ENCODE measurements at regions not wholly inside any gene's neighbourhood (a gene's known extent, or its start where the extent isn't known, plus 50 kb on each side); places are given as distances from the start of the nearest gene placed in this dataset.

- Mint-ChIP-seq H3K9me3 (no peaks in the 10 kb centered on the region), H3K4me1 (ENCODE audit: low read depth) (no peaks in the 10 kb centered on the region), H3K27ac (no peak overlapping the region), H3K27me3 (peaks cover 11% of the 10 kb centered on the region), H3K36me3 (ENCODE audit: low read depth) (no peaks in the 10 kb centered on the region), H3K4me3 (no peak overlapping the region)
- intact Hi-C loops (cut with micrococcal nuclease) = no loop called here
Observed at GRCh38 chr9:34830068-34830467, 120.1 kb upstream of the CCL21 start.

GRCh38 chr9:34826999-34827538, 117.1 kb upstream of the CCL21 start:
- H3K9me3 Mint-ChIP-seq = no peaks in the 10 kb centered on the region
- H3K4me3 Mint-ChIP-seq = no peak overlapping the region
- no peaks in the 10 kb centered on the region for H3K4me1 Mint-ChIP-seq (ENCODE audit: low read depth)
- H3K27me3 Mint-ChIP-seq = peaks cover 11% of the 10 kb centered on the region
- no peaks in the 10 kb centered on the region for H3K36me3 Mint-ChIP-seq (ENCODE audit: low read depth)
- no peak overlapping the region for H3K27ac Mint-ChIP-seq
- intact Hi-C loops (cut with micrococcal nuclease) = no loop called here

- Mint-ChIP-seq H3K36me3 (ENCODE audit: low read depth) (no peaks in the 10 kb centered on the region), H3K4me1 (ENCODE audit: low read depth) (no peaks in the 10 kb centered on the region), H3K9me3 (no peaks in the 10 kb centered on the region), H3K27ac (no peak overlapping the region), H3K27me3 (peaks cover 11% of the 10 kb centered on the region), H3K4me3 (no peak overlapping the region)
- intact Hi-C loops (cut with micrococcal nuclease) = no loop called here
Observed at GRCh38 chr9:34825775-34826174, 115.8 kb upstream of the CCL21 start.

GRCh38 chr9:34823778-34824177, 113.8 kb upstream of the CCL21 start:
- Mint-ChIP-seq H3K36me3 (ENCODE audit: low read depth) (no peaks in the 10 kb centered on the region), H3K9me3 (no peaks in the 10 kb centered on the region), H3K27me3 (peaks cover 9% of the 10 kb centered on the region), H3K27ac (no peak overlapping the region), H3K4me1 (ENCODE audit: low read depth) (no peaks in the 10 kb centered on the region), H3K4me3 (no peak overlapping the region)
- intact Hi-C loops (cut with micrococcal nuclease) = no loop called here

- Mint-ChIP-seq H3K27me3 (peaks cover 56% of the 10 kb centered on the region), H3K4me3 (no peak overlapping the region), H3K9me3 (no peaks in the 10 kb centered on the region), H3K36me3 (ENCODE audit: low read depth) (no peaks in the 10 kb centered on the region), H3K27ac (no peak overlapping the region), H3K4me1 (ENCODE audit: low read depth) (peaks cover 6% of the 10 kb centered on the region)
- intact Hi-C loops (cut with micrococcal nuclease) = no loop called here
Observed at GRCh38 chr9:34810187-34810524, 100.2 kb upstream of the CCL21 start.

- Mint-ChIP-seq H3K27ac (no peak overlapping the region), H3K4me3 (no peak overlapping the region), H3K9me3 (no peaks in the 10 kb centered on the region), H3K4me1 (ENCODE audit: low read depth) (peaks cover 6% of the 10 kb centered on the region), H3K27me3 (peaks cover 55% of the 10 kb centered on the region), H3K36me3 (ENCODE audit: low read depth) (no peaks in the 10 kb centered on the region)
- intact Hi-C loops (cut with micrococcal nuclease) = no loop called here
Observed at GRCh38 chr9:34809504-34810186, 99.7 kb upstream of the CCL21 start.

GRCh38 chr9:34802916-34803315, 93.0 kb upstream of the CCL21 start:
- Mint-ChIP-seq H3K4me1 (ENCODE audit: low read depth) (no peaks in the 10 kb centered on the region), H3K9me3 (peaks cover under 1% of the 10 kb centered on the region), H3K27me3 (peaks cover 17% of the 10 kb centered on the region), H3K27ac (no peak overlapping the region), H3K36me3 (ENCODE audit: low read depth) (no peaks in the 10 kb centered on the region), H3K4me3 (no peak overlapping the region)
- intact Hi-C loops (cut with micrococcal nuclease) = no loop called here

GRCh38 chr9:34797367-34797766, 87.4 kb upstream of the CCL21 start:
- Mint-ChIP-seq H3K27ac (no peak overlapping the region), H3K27me3 (peaks cover 34% of the 10 kb centered on the region)
- intact Hi-C loops (cut with micrococcal nuclease) = no loop called here

GRCh38 chr9:34796924-34797323, 87.0 kb upstream of the CCL21 start:
- H3K9me3 Mint-ChIP-seq = peaks cover 8% of the 10 kb centered on the region
- peaks cover 11% of the 10 kb centered on the region for H3K4me1 Mint-ChIP-seq (ENCODE audit: low read depth)
- no peaks in the 10 kb centered on the region for H3K36me3 Mint-ChIP-seq (ENCODE audit: low read depth)
- no peak overlapping the region for H3K27ac Mint-ChIP-seq
- peaks cover 33% of the 10 kb centered on the region for H3K27me3 Mint-ChIP-seq
- intact Hi-C loops (cut with micrococcal nuclease) = no loop called here
- no peak overlapping the region for H3K4me3 Mint-ChIP-seq

More at GRCh38 chr9:34797367-34797766, 87.4 kb upstream of the CCL21 start:
- H3K36me3 Mint-ChIP-seq (ENCODE audit: low read depth) = no peaks in the 10 kb centered on the region
- H3K9me3 Mint-ChIP-seq = peaks cover 8% of the 10 kb centered on the region
- no peak overlapping the region for H3K4me3 Mint-ChIP-seq
- H3K4me1 Mint-ChIP-seq (ENCODE audit: low read depth) = peaks cover 11% of the 10 kb centered on the region

GRCh38 chr9:34793428-34793827, 83.5 kb upstream of the CCL21 start:
- Mint-ChIP-seq H3K36me3 (ENCODE audit: low read depth) (no peaks in the 10 kb centered on the region), H3K27me3 (peaks cover 39% of the 10 kb centered on the region), H3K27ac (no peak overlapping the region), H3K9me3 (peaks cover 8% of the 10 kb centered on the region), H3K4me1 (ENCODE audit: low read depth) (peaks cover 11% of the 10 kb centered on the region), H3K4me3 (no peak overlapping the region)
- intact Hi-C loops (cut with micrococcal nuclease) = no loop called here

- intact Hi-C loops (cut with micrococcal nuclease) = no loop called here
- H3K4me1 Mint-ChIP-seq (ENCODE audit: low read depth) = no peaks in the 10 kb centered on the region
Observed at GRCh38 chr9:34783951-34784487, 74.1 kb upstream of the CCL21 start.

GRCh38 chr9:34782372-34782771, 72.4 kb upstream of the CCL21 start:
- Mint-ChIP-seq H3K27ac (no peak overlapping the region), H3K4me3 (no peak overlapping the region), H3K4me1 (ENCODE audit: low read depth) (peaks cover 12% of the 10 kb centered on the region), H3K36me3 (ENCODE audit: low read depth) (no peaks in the 10 kb centered on the region), H3K27me3 (peaks cover 13% of the 10 kb centered on the region), H3K9me3 (no peaks in the 10 kb centered on the region)
- intact Hi-C loops (cut with micrococcal nuclease) = no loop called here

More at GRCh38 chr9:34783951-34784487, 74.1 kb upstream of the CCL21 start:
- Mint-ChIP-seq H3K4me3 (no peak overlapping the region), H3K9me3 (no peaks in the 10 kb centered on the region), H3K27ac (no peak overlapping the region), H3K27me3 (peaks cover 17% of the 10 kb centered on the region), H3K36me3 (ENCODE audit: low read depth) (no peaks in the 10 kb centered on the region)

GRCh38 chr9:34777666-34778065, 67.7 kb upstream of the CCL21 start:
- Mint-ChIP-seq H3K27me3 (peaks cover 16% of the 10 kb centered on the region), H3K4me1 (ENCODE audit: low read depth) (peaks cover 19% of the 10 kb centered on the region), H3K36me3 (ENCODE audit: low read depth) (no peaks in the 10 kb centered on the region), H3K4me3 (no peak overlapping the region), H3K9me3 (no peaks in the 10 kb centered on the region), H3K27ac (no peak overlapping the region)
- intact Hi-C loops (cut with micrococcal nuclease) = no loop called here

- peaks cover 19% of the 10 kb centered on the region for H3K4me1 Mint-ChIP-seq (ENCODE audit: low read depth)
- H3K4me3 Mint-ChIP-seq = no peak overlapping the region
- H3K27me3 Mint-ChIP-seq = peaks cover 17% of the 10 kb centered on the region
- intact Hi-C loops (cut with micrococcal nuclease) = no loop called here
- no peak overlapping the region for H3K27ac Mint-ChIP-seq
- no peaks in the 10 kb centered on the region for H3K9me3 Mint-ChIP-seq
- H3K36me3 Mint-ChIP-seq (ENCODE audit: low read depth) = no peaks in the 10 kb centered on the region
Observed at GRCh38 chr9:34773955-34774354, 64.0 kb upstream of the CCL21 start.

Measured in dendritic cell treated with granulocyte-macrophage colony-stimulating factor and Interleukin-4, amounts not matched to agents 40 ng/mL and 50 ng/mL, for 4 days (primary cell).